GM12874 (cell line): ENCODE measurements at regions not wholly inside any gene's neighbourhood (a gene's known extent, or its start where the extent isn't known, plus 50 kb on each side); places are given as distances from the start of the nearest gene placed in this dataset.

Experiments
- CTCF ChIP-seq: IDR thresholded peaks from 2 replicates; pipeline ENCODE4 v1.5.1; 2011; ENCODE audit warnings: low read depth, mild to moderate bottlenecking, control low read depth, low read length, moderate library complexity; ENCODE audit not compliant: insufficient read depth

GRCh38 chr21:25387665-25388064 is 219.6 kb downstream of the MRPL39 start:
- TF ChIP-seq CTCF, result no peak

- TF ChIP-seq CTCF, result peak; percentile 51
Measured at GRCh38 chr21:25385911-25386474, 221.3 kb downstream of the MRPL39 start.

DNA sequence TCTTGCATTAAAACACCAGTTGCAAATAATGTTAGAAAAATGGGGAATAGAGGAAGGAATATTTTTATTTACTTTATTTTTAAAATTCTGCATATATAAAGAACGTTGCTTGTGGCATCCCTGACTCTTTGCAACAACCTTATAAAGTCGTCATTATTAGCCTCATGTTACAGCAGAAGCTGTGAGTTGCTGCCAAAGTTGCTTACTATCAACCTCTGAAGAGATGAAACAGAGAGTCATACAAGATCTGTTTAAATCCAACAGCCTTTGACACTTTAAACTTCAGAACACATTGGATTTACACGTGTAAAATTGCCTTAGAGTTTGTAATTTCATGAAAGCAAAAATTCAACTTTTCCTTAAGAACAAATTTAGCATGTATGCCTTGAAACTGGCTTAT is 221.9 kb downstream of the MRPL39 start:
- TF ChIP-seq CTCF, result no peak

DNA sequence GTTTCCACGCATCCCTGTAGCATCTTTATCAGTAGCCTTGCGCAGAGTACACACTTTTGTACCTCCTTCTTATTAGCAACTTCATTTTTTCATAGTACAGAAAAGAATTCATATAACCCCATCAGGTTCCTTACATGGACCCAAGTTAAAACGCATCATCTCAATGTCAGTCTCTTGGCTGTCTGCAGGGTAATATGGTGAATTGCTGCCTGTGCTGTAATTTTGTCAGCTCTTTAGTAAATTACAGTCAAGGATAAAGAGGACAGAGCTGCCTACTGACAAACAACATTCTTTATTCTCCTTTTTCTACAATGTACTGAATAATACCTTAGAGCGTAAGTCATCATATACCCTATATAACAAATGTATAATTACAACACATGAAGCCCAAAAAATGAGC is 222.5 kb downstream of the MRPL39 start:
- no peak for TF ChIP-seq CTCF

DNA sequence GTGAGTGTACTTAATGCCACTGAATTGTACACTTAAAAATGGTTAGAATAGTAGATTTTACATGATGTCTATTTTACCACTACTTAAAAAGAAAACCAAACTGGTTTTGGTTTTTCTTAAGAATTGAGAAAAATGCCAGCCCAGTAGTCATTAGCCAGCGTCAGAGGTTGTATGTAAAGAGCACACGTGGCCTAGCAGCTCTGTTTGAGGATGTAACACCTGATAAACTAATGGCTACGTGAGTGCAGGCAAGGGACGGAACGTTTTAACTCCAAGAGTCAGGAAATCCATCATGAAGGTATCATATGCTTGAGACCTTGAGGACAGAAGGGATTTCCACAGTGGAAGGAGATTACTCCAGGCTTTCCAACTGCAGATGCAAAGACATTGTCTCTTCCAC is 223.7 kb downstream of the MRPL39 start:
- TF ChIP-seq CTCF, result no peak

DNA sequence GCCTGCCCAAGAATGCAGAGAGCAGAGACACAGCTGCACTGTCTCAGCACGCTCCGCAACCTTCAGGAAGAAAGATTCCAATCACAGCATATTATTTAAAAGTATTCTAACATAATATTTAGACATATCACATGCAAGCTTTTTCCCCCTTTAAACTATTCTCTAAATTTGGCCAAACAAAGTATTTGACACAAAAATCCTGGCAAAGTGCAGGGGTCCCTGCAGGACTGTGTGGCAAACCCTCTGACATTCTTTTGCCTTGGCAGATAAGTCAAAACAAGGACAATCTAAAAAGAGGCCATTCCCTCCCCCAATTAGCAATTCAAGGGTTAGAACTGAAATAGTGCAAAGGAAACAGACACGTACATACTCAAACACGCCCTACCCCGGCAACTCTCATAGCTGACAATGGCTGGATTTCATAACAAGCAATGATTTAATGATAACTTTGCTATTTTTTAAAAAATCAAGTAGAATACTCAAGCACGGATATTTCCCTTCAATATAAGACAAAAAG is 225.3 kb downstream of the MRPL39 start:
- TF ChIP-seq CTCF, result no peak

- TF ChIP-seq CTCF, result no peak
Measured at GRCh38 chr21:25375675-25376074, 231.6 kb downstream of the MRPL39 start.
